Skeletal muscle tissue (tissue), 3 donors: ENCODE measurements at regions not wholly inside any gene's neighbourhood (a gene's known extent, or its start where the extent isn't known, plus 50 kb on each side); places are given as distances from the start of the nearest gene placed in this dataset.

ENCODE experiments used
- H3K27ac ChIP-seq: one replicate; pipeline ENCODE4 v1.7.0; 2013; ENCODE audit warnings: mild to moderate bottlenecking, low read depth, low read length, inconsistent platforms
- H3K27me3 ChIP-seq, 3 donors: one replicate each; pipeline ENCODE4 v1.7.0; 2013; ENCODE audit warnings: low read length in 3 of 3; ENCODE audit not compliant: control insufficient read depth in 3 of 3, insufficient read depth in 3 of 3
- H3K36me3 ChIP-seq, 3 donors: one replicate each; pipeline ENCODE4 v1.7.0; 2013; ENCODE audit warnings: low read length in 3 of 3; ENCODE audit not compliant: control insufficient read depth in 3 of 3, insufficient read depth in 3 of 3
- H3K4me1 ChIP-seq, 3 donors: one replicate each; pipeline ENCODE4 v1.7.0; 2013; ENCODE audit warnings: low read length in 3 of 3, mild to moderate bottlenecking in 3 of 3; ENCODE audit not compliant: control insufficient read depth in 3 of 3, insufficient read depth in 3 of 3
- H3K4me3 ChIP-seq, 3 donors: one replicate each; pipeline ENCODE4 v1.7.0; 2013; ENCODE audit warnings: low read length in 3 of 3
- H3K9ac ChIP-seq, 3 donors: one replicate each; pipeline ENCODE4 v1.7.0; 2013; ENCODE audit warnings: low read length in 3 of 3, mild to moderate bottlenecking in 3 of 3, moderate library complexity in 2 of 3, low read depth in 1 of 3
- H3K9me3 ChIP-seq, 3 donors: one replicate each; pipeline ENCODE4 v1.7.0; 2013; ENCODE audit warnings: low read length in 3 of 3; ENCODE audit not compliant: control insufficient read depth in 3 of 3
- donor health status: Osteomylitis.

DNA sequence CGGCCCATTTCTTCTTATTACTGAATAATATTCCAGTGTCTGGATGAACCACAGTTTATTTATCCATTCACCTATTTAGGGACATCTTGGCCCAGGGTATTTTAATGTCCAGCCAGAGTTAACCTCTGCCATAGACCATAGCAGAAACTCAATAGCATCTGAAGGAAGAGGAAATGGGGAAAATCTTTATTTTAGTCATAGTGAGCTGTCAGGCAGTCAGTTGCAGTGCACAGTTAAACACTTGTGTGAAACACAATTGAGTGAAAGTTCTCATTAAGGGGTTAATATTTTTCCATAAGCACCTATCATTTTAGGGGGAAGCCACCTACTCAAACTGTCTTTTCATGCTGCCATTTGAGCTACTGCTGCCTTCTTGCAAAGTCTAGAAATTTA lies 197.3 kb upstream of the PPFIA2 start:
- no peaks in the 10 kb centered on the region for H3K4me1 ChIP-seq
- no peak overlapping the region for H3K4me3 ChIP-seq
- H3K9ac ChIP-seq = no peak overlapping the region
- H3K27ac ChIP-seq = no peak overlapping the region
- H3K36me3 ChIP-seq = no peaks in the 10 kb centered on the region
- H3K9me3 ChIP-seq = no peaks in the 10 kb centered on the region
- no peaks in the 10 kb centered on the region for H3K27me3 ChIP-seq

- no peaks in the 10 kb centered on the region for H3K27me3 ChIP-seq
- H3K9ac ChIP-seq = no peak overlapping the region
- no peak overlapping the region for H3K27ac ChIP-seq
- H3K9me3 ChIP-seq = no peaks in the 10 kb centered on the region
- no peak overlapping the region for H3K4me3 ChIP-seq
- no peaks in the 10 kb centered on the region for H3K36me3 ChIP-seq
- H3K4me1 ChIP-seq = no peaks in the 10 kb centered on the region
These were observed 194.4 kb upstream of the PPFIA2 start for GRCh38 chr12:81953541-81953940.

DNA sequence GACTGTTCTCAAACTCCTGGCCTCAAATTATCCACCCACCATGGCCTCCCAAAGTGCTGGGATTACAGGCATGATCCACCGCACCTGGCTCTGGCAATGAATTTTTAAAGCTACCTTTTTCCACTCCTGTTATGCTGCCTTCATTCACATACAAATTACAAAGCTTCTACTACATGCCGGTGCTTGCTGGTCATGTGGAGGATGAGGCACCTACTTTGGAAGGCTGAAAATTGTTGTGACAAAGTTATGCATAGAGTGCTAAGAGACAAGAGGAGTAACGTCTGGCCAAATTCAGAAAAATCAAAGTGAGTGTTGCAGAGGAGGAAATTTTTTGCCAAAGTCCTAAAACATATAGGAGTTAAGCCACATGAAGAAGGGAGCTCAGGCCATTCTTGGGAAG lies 191.7 kb upstream of the PPFIA2 start:
- Histone ChIP-seq H3K36me3 (no peaks in the 10 kb centered on the region), H3K27ac (no peak overlapping the region), H3K27me3 (no peaks in the 10 kb centered on the region), H3K4me1 (no peaks in the 10 kb centered on the region), H3K4me3 (no peak overlapping the region), H3K9me3 (no peaks in the 10 kb centered on the region), H3K9ac (no peak overlapping the region)

- H3K4me1 ChIP-seq = no peaks in the 10 kb centered on the region
- H3K4me3 ChIP-seq = no peak overlapping the region
- H3K36me3 ChIP-seq = no peaks in the 10 kb centered on the region
- no peaks in the 10 kb centered on the region for H3K9me3 ChIP-seq
- no peak overlapping the region for H3K9ac ChIP-seq
- no peaks in the 10 kb centered on the region for H3K27me3 ChIP-seq
- no peak overlapping the region for H3K27ac ChIP-seq
These were observed 190.7 kb upstream of the PPFIA2 start for GRCh38 chr12:81949841-81950308.

DNA sequence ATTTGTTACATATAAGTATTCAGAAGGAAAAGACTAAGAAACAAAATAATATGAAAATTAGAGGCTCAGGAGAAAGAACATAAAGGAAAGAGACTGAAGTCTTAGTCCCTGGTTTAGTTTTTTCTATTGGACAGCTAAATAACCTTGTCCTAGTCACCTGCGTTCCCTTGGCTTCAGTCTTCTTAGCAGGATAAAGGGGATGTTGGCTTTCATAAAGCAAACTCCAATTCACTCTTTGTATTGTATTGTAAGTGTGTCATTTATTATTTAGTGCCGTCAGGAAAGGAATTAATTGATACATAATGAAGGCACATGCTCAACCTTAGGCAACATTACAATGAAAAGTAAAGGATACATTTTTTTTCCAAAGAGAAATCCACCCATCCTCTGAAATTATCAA lies 190.3 kb upstream of the PPFIA2 start:
- H3K27ac ChIP-seq = no peak overlapping the region
- H3K36me3 ChIP-seq = no peaks in the 10 kb centered on the region
- H3K9me3 ChIP-seq = no peaks in the 10 kb centered on the region

DNA sequence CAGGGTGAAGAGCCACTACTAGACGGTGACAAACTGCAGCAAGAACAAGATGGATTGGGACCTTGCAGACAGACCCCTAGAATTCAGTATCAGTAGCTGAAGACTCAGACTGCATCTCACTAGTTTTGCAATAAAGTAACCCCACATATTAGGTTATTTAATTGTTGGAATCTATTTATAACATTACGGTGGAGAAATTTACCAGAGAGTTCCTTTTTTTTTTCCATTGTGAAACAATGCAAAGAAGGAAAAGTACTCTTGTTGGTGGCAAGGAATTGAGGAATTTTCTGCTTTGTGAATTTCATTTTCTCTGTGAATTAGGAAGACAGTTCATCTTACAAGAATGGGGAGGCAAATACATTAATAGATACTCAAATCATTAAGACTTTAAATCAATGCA lies 185.7 kb upstream of the PPFIA2 start:
- Histone ChIP-seq H3K27ac (no peak overlapping the region), H3K4me1 (no peaks in the 10 kb centered on the region), H3K9ac (no peak overlapping the region), H3K36me3 (no peaks in the 10 kb centered on the region), H3K27me3 (no peaks in the 10 kb centered on the region), H3K4me3 (no peak overlapping the region), H3K9me3 (no peaks in the 10 kb centered on the region)

More for the DNA sequence above, 190.3 kb upstream of the PPFIA2 start:
- no peak overlapping the region for H3K4me3 ChIP-seq
- H3K9ac ChIP-seq = no peak overlapping the region
- H3K27me3 ChIP-seq = no peaks in the 10 kb centered on the region
- H3K4me1 ChIP-seq = no peaks in the 10 kb centered on the region

DNA sequence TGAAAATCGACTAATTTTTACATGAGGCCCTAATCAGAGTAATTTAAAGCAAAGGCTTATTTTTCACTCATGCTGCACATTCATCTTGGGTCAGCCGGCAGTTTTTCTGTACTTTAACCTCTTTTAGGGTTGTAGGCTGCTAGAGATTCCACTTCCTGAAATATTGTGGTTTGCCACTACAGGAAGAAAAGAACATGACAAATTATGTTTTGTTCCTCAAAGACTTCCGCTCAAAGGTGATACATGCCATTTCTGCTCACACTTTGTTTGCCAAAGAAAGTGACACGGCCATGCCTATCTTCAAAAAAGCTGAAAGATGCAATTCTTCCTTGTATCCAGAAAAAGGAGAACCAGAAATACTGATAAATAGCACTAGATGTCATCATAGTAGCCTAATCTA lies 183.4 kb upstream of the PPFIA2 start:
- Histone ChIP-seq H3K4me3 (no peak overlapping the region), H3K27ac (no peak overlapping the region), H3K27me3 (no peaks in the 10 kb centered on the region), H3K4me1 (no peaks in the 10 kb centered on the region), H3K9ac (no peak overlapping the region), H3K9me3 (no peaks in the 10 kb centered on the region), H3K36me3 (no peaks in the 10 kb centered on the region)

- Histone ChIP-seq H3K36me3 (no peaks in the 10 kb centered on the region), H3K9ac (no peak overlapping the region), H3K4me3 (no peak overlapping the region), H3K4me1 (no peaks in the 10 kb centered on the region), H3K27ac (no peak overlapping the region), H3K27me3 (no peaks in the 10 kb centered on the region), H3K9me3 (no peaks in the 10 kb centered on the region)
These were observed 170.9 kb upstream of the PPFIA2 start for GRCh38 chr12:81930037-81930436.

DNA sequence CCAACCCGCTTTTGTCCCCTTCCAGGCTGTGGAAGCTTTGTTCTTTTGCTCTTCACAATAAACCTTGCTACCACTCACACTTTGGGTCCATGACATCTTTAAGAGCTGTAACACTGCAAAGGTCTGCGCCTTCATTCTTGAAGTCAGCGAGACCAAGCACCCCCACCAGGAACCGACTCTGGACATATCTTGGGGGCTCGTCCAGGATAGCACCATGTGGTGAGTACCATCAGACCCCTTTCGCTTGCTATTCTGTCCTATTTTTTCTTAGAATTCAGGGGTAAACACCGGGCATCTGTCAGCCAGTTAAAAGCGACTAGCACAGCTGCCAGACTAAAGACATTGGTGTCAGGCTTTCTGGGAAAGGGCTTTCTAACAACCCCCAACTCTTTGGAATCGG lies 137.6 kb upstream of the PPFIA2 start:
- H3K27me3 ChIP-seq = no peaks in the 10 kb centered on the region
- H3K36me3 ChIP-seq = no peaks in the 10 kb centered on the region
- no peak overlapping the region for H3K9ac ChIP-seq
- H3K27ac ChIP-seq = no peak overlapping the region
- H3K4me3 ChIP-seq = no peak overlapping the region
- H3K4me1 ChIP-seq = no peaks in the 10 kb centered on the region
- H3K9me3 ChIP-seq = peaks cover 0 to 10% (median 4%) of the 10 kb centered on the region in 3 donors

DNA sequence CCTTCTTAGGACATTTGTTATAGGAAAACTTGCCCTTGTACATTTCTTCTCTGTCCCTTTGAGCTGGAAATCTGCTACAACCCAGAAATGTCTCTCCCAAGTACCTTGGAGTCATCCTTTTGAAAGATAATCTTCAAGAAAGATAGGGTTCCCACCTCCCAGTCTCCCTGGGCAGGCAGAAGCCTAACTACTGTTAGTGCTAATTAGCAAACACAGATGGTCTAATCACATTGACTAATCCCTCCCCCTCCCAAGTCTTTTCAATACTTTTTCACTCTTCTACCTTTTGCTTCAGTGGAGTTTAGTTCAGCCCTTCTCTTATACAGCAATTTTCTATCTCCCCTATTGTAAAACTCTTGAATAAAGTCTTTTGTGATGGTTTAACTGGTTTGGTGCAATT lies 129.8 kb upstream of the PPFIA2 start:
- Histone ChIP-seq H3K4me3 (no peak overlapping the region), H3K27me3 (no peaks in the 10 kb centered on the region), H3K36me3 (no peaks in the 10 kb centered on the region), H3K9ac (no peak overlapping the region), H3K4me1 (no peaks in the 10 kb centered on the region), H3K27ac (no peak overlapping the region), H3K9me3 (no peaks in the 10 kb centered on the region)
